HG02798 (cell line): ENCODE measurements at regions not wholly inside any gene's neighbourhood (a gene's known extent, or its start where the extent isn't known, plus 50 kb on each side); places are given as distances from the start of the nearest gene placed in this dataset.

Experiments used
- ATAC-seq: cut with Tn5 transposase; IDR thresholded peaks from one replicate; pipeline ENCODE4 v1.9.1; 2021; ENCODE audit warnings: mild to moderate bottlenecking; ENCODE audit not compliant: unreplicated experiment, poor library complexity

DNA sequence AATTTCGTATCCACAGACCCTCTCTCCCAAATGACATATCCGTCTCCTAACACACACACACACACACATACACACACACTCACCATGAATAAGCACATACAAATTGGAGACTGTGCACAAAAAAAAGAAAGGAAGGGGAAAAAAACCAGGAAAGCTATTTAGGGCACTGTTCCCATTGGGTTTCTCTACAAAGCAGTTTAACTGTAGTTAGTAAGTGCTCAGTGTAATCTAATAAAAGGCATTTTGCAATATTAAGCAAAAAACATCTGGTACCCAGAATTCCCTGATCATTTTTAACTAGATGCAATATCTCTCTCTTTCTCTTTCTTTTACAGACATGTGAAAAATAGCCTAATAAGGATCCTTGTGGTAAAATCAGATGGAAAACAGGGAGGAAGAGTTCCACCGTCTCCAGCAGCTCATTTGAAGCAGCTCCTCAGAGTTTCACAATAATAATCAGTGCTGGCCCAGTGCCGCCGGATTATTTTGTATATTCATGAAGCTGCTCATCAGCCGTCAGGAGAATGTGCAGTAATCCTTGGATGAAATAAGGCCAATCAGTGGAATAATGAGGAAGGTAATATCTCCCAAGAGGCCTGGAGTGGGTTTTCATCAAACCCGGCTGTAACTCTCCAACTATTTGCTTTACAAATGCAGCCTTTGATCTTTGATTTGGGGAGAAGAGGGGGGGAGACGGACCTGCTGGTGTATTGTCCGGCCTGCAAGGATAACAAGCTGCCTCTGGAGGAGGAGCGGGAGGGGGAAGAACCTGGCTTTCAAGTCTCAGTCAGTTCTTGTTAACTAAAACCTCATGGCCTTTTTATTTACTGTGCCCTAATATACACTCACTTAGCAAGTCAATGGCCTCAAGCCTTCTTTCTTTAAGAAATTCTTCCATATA is 227.6 kb upstream of the SMIM21 start:
- no peak for ATAC-seq

DNA sequence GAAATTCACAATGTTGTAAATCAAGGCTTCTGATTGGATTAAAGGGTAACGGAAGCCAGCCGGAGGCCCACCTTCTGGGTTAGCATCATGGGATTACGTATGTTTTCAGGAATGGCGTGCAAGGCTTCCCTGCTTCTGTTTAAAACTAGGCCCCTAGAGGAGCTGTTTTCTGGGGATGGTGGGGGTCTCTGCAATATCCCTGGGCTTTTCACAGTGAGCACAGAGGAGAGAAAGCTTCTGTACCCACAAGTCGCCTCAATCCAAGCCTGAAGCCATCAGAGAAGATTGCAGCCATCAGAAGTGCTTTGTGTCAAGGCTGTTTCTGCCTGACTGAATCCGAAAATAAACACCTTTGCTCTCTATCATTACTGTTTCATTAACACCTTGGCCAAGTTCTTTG is 226.9 kb upstream of the SMIM21 start:
- ATAC-seq, result no peak

- no peak for ATAC-seq
Observed at GRCh38 chr18:75652528-75652927, 225.0 kb upstream of the SMIM21 start.

GRCh38 chr18:75644871-75645270 is 217.4 kb upstream of the SMIM21 start:
- ATAC-seq, result no peak

DNA sequence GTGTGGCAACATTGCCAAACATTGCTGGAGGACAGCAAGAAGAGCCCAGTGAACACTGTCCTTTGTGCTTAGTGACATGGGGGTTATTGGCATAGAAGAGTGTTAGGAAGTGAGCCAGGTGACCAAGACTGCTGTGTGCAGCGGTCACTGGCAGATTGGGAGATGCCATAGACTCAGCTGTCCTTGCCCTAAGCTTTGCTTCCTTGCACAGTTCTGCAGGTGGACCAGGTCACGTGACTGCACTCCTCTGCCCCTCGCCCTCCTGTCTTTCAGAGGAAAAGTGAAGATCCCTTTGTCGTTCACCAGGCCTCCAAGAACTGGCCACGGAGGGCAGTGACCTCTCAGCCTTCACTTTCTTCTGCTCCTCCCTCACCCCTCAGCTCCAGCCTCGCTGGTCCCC is 215.6 kb upstream of the SMIM21 start:
- ATAC-seq, result no peak

DNA sequence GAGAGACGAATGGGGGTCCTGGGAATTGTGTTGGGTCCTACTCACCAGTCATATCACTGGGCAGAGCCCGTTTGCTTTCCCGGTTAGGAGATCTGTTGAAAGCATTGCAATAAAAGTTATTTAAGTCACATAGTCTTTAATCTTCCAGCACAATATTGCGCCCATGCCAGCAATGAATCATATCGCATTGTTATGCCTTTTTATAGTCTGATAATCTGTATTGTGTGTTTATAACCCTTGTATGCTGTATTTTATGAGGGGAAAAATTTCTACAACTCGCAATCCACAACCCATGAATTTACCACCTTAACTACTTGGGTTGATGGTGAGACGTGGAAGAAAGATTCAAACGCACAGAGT is 211.9 kb upstream of the SMIM21 start:
- no peak for ATAC-seq

DNA sequence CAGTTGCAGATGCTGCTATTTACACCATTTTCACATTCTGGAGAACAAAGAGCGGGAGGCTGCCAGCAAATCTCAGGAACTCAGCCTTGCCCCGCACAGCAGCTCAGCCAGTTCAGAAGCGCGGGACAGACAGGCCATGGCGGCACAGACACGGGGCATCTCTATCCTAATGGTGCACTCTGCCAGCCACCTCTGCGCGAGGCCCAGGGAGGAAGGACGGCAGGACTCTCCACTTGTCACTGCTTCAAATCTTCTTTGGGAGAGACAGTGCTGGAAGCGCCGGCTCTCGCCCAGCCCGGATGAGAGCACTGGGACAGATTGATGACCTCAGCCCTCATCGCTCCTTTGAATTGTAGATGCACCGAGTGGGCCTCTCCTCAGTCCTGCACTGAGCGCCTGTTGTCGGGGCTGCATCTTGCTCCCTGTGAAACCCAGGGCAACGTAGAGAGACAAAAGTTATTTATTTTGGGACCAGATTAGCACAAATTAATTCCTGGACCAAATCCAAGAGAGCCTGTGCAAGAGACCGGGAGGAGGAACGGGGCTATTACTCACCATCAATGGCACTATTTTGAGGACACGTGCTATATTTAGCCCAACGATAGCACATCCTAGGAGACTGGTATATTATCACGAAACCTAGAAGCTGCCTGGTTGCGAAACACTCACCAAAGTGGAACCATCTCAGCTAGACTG is 211.4 kb upstream of the SMIM21 start:
- no peak for ATAC-seq

- no peak for ATAC-seq
Observed at GRCh38 chr18:75638223-75638775, 210.8 kb upstream of the SMIM21 start.

GRCh38 chr18:75635096-75635495 is 207.6 kb upstream of the SMIM21 start:
- ATAC-seq, result no peak

GRCh38 chr18:75625966-75626365 is 198.5 kb upstream of the SMIM21 start:
- ATAC-seq, result no peak

- ATAC-seq, result no peak
Observed at GRCh38 chr18:75624869-75625268, 197.4 kb upstream of the SMIM21 start.

GRCh38 chr18:75621818-75622217 is 194.3 kb upstream of the SMIM21 start:
- ATAC-seq, result no peak

DNA sequence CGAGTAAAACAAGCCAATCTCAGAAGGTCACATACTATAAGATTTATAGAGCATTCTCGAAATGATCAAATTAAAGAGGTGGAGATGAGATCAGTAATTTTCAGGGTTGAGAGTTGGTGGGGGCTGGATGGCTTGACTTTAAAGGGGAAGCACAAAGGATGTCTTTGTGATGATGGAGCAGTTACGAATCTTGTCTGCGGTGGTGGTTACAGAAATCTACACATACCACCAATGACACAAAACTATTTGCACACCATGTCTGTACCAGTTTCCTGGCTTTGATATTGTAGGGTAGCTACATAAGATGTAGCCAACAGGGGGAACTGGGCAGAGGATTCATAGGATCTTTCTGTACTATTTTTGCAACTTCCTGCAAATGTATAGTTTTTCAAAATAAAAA is 190.6 kb upstream of the SMIM21 start:
- ATAC-seq, result no peak

DNA sequence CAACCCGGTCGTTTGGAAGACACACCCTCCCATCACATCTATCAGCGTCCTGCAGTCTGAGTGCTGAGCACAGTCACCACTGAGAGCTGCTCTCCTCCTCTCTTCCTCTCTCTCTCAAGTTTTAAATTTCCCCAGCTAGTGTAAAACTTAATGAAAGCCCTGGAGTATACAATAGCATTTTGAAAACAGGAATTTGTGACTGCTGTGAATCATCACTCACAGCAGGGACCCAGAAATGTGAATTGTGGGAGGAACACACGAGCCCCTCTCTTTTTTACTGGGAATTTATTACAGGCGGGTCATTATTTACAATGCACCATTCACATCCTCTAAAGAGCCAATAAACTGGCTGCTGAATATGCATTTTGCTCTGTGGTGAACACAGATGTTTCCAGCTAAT is 185.0 kb upstream of the SMIM21 start:
- ATAC-seq, result no peak

- ATAC-seq, result no peak
Observed at GRCh38 chr18:75607701-75608100, 180.2 kb upstream of the SMIM21 start.

- ATAC-seq, result no peak
Observed at GRCh38 chr18:75592527-75592926, 165.0 kb upstream of the SMIM21 start.

- no peak for ATAC-seq
Observed at GRCh38 chr18:75588412-75588811, 160.9 kb upstream of the SMIM21 start.

- ATAC-seq, result no peak
Observed at GRCh38 chr18:75587131-75587530, 159.6 kb upstream of the SMIM21 start.

DNA sequence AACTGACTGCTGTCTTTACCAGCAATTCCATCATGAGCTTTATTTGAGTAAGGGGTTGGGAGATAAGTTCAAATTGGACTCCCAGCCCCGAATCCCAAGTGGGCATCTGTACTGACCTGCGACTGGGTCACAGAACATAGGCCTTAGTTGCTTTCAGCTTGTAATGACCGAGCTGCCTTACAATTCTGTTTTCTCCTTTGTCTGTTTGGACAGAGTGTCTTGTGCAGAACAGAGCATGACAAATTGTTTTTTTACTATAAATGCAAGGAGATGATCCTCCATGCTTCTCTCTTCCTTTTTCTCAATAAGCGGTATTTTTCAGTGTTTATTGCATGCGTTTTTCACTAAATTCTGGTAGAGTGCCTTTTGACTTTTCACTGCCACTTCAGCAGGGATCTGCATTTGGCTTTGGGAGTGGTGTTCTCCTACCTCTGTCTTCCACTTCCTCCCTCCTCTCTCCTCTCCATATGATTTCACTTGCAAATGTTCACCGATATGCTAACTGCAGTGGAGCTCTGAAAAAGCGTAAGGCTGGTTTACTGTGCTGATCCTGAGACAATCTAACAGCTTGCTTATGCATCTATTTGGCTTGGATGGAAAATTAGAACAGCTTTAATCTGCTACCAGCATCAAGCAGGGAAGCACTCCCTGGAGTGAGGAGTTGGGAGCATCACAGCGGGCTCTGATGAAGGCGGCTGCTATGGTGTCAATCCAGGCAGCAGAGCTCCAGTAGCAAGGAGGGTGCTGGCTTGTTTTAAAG is 158.8 kb upstream of the SMIM21 start:
- ATAC-seq, result no peak

DNA sequence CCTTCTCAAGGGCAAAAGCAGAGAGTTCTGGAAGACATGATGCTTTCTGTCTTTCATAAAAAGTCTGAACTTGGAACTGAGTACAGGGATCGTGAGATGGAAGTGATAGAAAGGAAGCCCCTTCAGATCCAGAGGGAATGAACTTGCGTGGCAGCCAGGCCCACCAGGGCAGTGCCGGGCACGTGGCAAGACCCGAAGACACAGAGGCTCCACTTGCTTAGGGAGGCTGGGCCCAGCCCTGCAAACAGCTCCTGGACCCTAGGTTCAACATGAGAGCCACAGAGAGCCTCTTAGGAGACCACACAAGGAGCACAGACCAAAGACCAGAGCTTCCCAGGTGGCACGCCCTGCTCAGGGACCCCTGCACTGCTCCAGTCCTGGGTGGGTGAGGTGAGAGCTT is 155.4 kb upstream of the SMIM21 start:
- ATAC-seq, result no peak

GRCh38 chr18:75582406-75582821 is 154.9 kb upstream of the SMIM21 start:
- ATAC-seq, result no peak
